Glutamatergic neuron (in vitro differentiated cells): ENCODE measurements at regions not wholly inside any gene's neighbourhood (a gene's known extent, or its start where the extent isn't known, plus 50 kb on each side); places are given as distances from the start of the nearest gene placed in this dataset.

Source experiments
- DNase-seq: peaks from one replicate; pipeline ENCODE4 v3.0.0; 2022
- H3K27ac Mint-ChIP-seq: one replicate; pipeline ENCODE4 v1.8.0; 2020; ENCODE audit warnings: mild to moderate bottlenecking, mixed read lengths, inconsistent platforms; ENCODE audit not compliant: unreplicated experiment
- H3K27me3 Mint-ChIP-seq: one replicate; pipeline ENCODE4 v1.8.0; 2020; ENCODE audit warnings: mild to moderate bottlenecking, moderate library complexity, mixed read lengths, inconsistent platforms; ENCODE audit not compliant: unreplicated experiment
- H3K36me3 Mint-ChIP-seq: one replicate; pipeline ENCODE4 v1.8.0; 2020; ENCODE audit warnings: mild to moderate bottlenecking, mixed read lengths, inconsistent platforms; ENCODE audit not compliant: unreplicated experiment
- H3K4me1 Mint-ChIP-seq: one replicate; pipeline ENCODE4 v1.8.0; 2020; ENCODE audit warnings: mild to moderate bottlenecking, low read depth, mixed read lengths, inconsistent platforms; ENCODE audit not compliant: unreplicated experiment
- H3K4me3 Mint-ChIP-seq: one replicate; pipeline ENCODE4 v1.8.0; 2020; ENCODE audit warnings: mild to moderate bottlenecking, mixed read lengths, inconsistent platforms; ENCODE audit not compliant: unreplicated experiment
- H3K9me3 Mint-ChIP-seq: one replicate; pipeline ENCODE4 v1.8.0; 2020; ENCODE audit warnings: mild to moderate bottlenecking, moderate library complexity, mixed read lengths, inconsistent platforms; ENCODE audit not compliant: unreplicated experiment
- TF ChIP-seq, protein P1 (sequence below): fragments of 200-600 bp; sonication (generic); IDR thresholded peaks from one replicate; pipeline ENCODE4 v1.5.0; 2021; ENCODE audit not compliant: partially characterized antibody, unreplicated experiment

DNA sequence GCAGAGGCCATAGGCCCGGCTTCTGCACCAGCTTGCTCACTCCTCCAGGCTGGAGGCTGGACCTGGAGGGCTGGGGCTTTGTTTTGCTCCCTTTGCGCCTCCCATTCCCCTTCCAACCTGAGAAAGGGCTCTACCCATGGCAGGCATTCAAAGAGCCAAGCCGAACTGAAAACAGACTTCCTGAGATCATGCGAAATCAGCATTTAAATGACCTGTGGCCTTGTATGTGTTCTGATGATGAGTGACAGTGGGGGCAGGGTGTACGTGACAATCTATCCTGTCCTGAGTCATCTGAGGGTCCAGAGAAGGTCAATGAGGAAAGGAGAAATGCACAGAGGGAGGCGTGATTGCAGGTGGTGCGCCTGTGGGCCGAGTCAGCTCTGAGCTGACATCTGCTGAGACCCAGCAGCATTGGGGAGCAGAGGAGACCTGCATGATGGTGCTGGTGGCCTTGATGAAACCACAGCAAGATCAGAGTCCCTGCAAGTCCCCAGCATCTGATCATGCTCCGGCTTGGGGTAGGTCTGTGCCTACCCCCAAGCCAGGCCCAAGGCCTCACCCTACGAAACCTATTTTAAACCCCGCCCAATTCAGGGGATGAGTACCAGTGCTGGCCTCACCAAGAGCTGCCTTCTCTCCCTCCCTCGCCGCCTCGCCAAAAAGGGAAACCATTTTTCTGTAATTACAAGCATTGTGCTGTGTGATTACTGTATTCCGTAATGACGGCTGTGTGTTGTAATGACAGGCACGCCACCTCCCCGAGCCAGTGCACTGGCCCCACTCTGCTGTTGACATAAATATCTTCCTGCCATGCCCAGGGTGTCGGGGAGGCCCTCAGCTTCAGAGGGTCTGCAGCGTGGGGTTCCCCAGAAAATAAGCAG lies 95.2 kb upstream of the ANO1 start:
- TF ChIP-seq, protein P1, sequence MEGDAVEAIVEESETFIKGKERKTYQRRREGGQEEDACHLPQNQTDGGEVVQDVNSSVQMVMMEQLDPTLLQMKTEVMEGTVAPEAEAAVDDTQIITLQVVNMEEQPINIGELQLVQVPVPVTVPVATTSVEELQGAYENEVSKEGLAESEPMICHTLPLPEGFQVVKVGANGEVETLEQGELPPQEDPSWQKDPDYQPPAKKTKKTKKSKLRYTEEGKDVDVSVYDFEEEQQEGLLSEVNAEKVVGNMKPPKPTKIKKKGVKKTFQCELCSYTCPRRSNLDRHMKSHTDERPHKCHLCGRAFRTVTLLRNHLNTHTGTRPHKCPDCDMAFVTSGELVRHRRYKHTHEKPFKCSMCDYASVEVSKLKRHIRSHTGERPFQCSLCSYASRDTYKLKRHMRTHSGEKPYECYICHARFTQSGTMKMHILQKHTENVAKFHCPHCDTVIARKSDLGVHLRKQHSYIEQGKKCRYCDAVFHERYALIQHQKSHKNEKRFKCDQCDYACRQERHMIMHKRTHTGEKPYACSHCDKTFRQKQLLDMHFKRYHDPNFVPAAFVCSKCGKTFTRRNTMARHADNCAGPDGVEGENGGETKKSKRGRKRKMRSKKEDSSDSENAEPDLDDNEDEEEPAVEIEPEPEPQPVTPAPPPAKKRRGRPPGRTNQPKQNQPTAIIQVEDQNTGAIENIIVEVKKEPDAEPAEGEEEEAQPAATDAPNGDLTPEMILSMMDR: no peak
- DNase-seq: no peak
- peaks cover 31% of the 10 kb centered on the region for H3K4me1 Mint-ChIP-seq

DNA sequence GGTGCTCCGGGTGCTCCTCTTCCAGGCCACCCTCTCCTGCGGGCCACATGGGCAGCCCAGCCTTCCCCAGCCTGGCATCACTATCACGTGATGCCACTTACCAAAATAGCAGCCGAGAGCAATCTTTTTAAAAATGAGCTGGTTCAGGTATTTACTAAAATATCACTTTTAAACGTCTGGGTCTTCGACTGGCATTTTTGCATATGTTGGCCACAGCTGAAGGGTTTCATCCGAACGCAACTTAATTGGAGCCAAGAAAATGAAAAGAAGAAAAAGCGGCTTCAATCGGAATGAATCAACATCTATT lies 94.6 kb upstream of the ANO1 start:
- H3K4me3 Mint-ChIP-seq: no peak overlapping the region
- H3K9me3 Mint-ChIP-seq: peaks cover 9% of the 10 kb centered on the region
- peaks cover 15% of the 10 kb centered on the region for H3K27me3 Mint-ChIP-seq
- no peak overlapping the region for H3K27ac Mint-ChIP-seq
- TF ChIP-seq, protein P1: no peak
- no peaks in the 10 kb centered on the region for H3K36me3 Mint-ChIP-seq
- H3K4me1 Mint-ChIP-seq: peaks cover 31% of the 10 kb centered on the region
- DNase-seq: no peak

More for the DNA sequence above, 95.2 kb upstream of the ANO1 start:
- no peaks in the 10 kb centered on the region for H3K36me3 Mint-ChIP-seq
- H3K27ac Mint-ChIP-seq: no peak overlapping the region
- H3K27me3 Mint-ChIP-seq: peaks cover 11% of the 10 kb centered on the region
- no peak overlapping the region for H3K4me3 Mint-ChIP-seq
- H3K9me3 Mint-ChIP-seq: peaks cover 9% of the 10 kb centered on the region

DNA sequence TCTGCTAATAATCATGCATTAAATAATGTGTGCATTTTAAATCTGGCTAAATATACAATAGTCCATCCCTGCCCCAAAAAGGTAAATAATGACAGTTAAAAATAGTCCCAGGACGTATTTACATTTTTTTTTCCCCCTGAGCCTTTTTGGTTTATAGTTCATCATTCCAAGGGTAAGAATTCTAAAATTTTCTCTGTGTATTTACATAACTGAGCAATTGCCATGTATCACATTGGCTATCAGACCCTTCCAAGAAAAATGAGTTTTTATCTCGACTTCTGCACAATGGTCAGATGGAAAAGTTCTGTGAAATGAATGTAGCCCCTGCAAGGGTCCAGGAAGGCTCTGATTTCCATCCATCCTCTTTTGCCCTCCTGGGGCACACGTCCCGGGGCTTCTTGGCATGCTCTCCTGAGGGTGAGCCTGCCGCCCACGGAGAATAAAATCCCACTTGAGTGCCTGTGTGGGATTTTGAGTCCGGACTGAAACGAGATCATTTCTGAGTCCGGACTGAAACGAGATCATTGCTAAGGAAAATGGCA lies 94.1 kb upstream of the ANO1 start:
- Mint-ChIP-seq H3K27me3 (peaks cover 15% of the 10 kb centered on the region), H3K4me1 (peaks cover 31% of the 10 kb centered on the region), H3K9me3 (peaks cover 9% of the 10 kb centered on the region), H3K36me3 (no peaks in the 10 kb centered on the region), H3K27ac (no peak overlapping the region), H3K4me3 (no peak overlapping the region)
- no peak for DNase-seq
- TF ChIP-seq, protein P1: no peak

DNA sequence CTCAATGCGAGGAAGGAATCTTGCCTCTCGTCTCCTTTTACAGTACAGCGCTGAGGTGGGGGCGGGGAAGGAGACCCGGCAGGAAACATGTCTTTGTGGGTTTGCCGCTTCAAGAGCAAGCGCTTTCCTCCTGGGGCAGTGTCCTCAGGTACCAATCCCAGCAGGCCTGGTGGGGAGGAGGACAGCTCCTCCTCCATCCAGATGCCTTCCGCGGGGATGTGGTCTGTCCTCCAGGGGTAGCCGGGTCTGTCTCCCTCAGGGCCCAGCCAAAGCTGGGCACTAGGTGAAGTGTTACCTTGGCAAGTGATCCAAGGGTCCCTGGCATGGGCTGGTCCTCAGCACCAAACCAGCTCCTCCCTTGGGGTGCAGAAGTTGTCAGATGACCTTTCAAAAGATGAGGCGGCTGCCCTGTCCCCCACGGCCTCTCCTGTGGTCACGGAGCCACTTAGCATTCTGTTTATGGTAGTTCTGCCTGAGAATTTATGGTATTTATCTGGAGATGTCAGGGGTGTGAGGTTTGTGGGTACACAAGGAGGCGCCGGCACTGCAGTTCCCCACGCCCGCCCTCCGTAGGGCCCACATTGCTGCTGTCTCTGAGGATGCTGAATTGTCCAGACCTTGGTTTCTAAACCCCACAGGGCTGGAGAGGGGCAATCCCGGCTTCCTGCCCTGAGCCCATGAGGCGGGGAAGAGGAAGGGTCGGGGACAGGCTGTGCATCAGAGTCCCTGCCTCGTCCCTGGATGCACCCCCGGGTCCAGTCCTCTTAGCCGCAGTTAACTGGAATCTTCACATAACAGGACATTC lies 93.5 kb upstream of the ANO1 start:
- DNase-seq: no peak
- TF ChIP-seq, protein P1: no peak
- Mint-ChIP-seq H3K27me3 (peaks cover 15% of the 10 kb centered on the region), H3K36me3 (no peaks in the 10 kb centered on the region), H3K27ac (no peak overlapping the region), H3K4me1 (peaks cover 31% of the 10 kb centered on the region), H3K4me3 (no peak overlapping the region), H3K9me3 (peaks cover 9% of the 10 kb centered on the region)

DNA sequence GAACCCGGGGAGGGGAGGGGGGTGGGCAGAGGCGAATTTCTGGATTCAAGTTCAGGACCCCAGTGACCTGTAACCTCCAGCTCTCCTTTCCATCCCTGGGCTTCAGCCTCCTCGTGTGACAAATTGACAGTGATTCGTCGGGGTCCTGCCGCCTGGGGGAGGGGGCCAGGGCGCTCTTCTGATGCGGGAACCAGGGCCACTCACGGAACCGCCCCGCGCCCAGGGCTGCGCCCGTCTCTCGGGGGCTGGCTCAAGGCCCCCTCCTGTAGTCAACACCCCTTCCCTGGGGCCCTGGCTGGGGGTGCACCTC lies 92.8 kb upstream of the ANO1 start:
- H3K27me3 Mint-ChIP-seq: peaks cover 15% of the 10 kb centered on the region
- TF ChIP-seq, protein P1: no peak
- H3K4me1 Mint-ChIP-seq: peaks cover 31% of the 10 kb centered on the region
- no peak for DNase-seq
- peaks cover 9% of the 10 kb centered on the region for H3K9me3 Mint-ChIP-seq
- H3K27ac Mint-ChIP-seq: no peak overlapping the region
- H3K36me3 Mint-ChIP-seq: no peaks in the 10 kb centered on the region
- no peak overlapping the region for H3K4me3 Mint-ChIP-seq
